Body of pancreas (tissue), 4 donors: ENCODE measurements at regions not wholly inside any gene's neighbourhood (a gene's known extent, or its start where the extent isn't known, plus 50 kb on each side); places are given as distances from the start of the nearest gene placed in this dataset.

Experiments used
- CTCF ChIP-seq, 7 experiments: fragments of 450-650 bp in 4 of 7; fragments of 200-600 bp in 3 of 7; sonication (generic) in 3 of 7; IDR thresholded peaks; one replicate each; pipeline ENCODE4 v1.5.1; 2016 to 2019; ENCODE audit warnings: antibody characterized with exemption in 7 of 7
- POLR2A ChIP-seq, 3 donors: fragments of 450-650 bp; IDR thresholded peaks; one replicate each; pipeline ENCODE4 v1.6.1; 2016; ENCODE audit warnings: antibody characterized with exemption in 3 of 3, mild to moderate bottlenecking in 2 of 3

DNA sequence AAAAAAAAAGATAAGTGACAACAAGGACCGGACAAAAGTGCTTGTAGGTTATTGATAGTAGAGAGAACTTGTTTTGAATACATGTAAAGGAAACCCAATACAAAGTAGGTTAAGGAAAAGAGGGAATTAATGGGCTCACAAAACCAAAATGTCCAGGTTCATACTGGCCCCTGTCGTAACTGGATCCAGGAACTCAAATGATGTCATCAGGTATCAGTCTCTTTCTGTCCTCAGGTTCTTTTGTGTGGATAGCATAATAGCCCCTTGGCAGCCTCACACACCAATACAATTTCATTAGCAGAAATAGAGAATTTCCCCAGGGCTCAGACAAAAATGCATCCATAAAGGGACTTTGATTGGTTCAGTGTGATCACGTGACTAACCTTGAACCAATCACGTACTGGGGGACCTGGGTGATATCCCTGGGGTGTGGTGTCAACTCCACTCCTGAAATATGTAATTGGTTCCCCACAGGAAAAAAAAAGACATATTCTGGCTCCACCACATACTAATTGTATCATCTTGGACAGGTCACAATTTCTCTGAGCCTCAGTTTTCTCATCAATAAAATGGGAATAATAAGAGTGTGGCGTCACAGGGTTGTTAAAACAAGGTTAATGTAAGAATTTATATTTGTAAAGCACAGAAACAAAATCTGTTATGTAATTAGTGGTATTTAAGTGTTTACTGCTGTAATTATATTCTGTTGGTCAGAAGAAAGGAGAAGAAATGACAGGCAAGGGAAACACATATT, 174.8 kb downstream of the PDGFRA start:
- no peak for TF ChIP-seq CTCF (IDR thresholded peaks at IDR 0.05)
- TF ChIP-seq POLR2A (IDR thresholded peaks at IDR 0.05), result no peak
